Mesenchymal stem cell (in vitro differentiated cells and primary cell): ENCODE measurements at regions not wholly inside any gene's neighbourhood (a gene's known extent, or its start where the extent isn't known, plus 50 kb on each side); places are given as distances from the start of the nearest gene placed in this dataset.

ENCODE experiments used
- DNase-seq: peaks from one replicate; pipeline ENCODE4 v3.0.0-alpha.2; 2013
- H2AFZ ChIP-seq: one replicate; pipeline ENCODE4 v1.6.1; 2013; ENCODE audit warnings: low read depth, mild to moderate bottlenecking, control low read depth, inconsistent platforms, low read length, moderate library complexity
- H2AK5ac ChIP-seq: 2 replicates; pipeline ENCODE4 v1.6.1; 2013; ENCODE audit warnings: low read length, moderate library complexity, mild to moderate bottlenecking, inconsistent platforms; ENCODE audit not compliant: severe bottlenecking
- H2BK120ac ChIP-seq: one replicate; pipeline ENCODE4 v1.6.1; 2013; ENCODE audit warnings: low read depth, mild to moderate bottlenecking, inconsistent platforms, low read length, moderate library complexity
- H2BK12ac ChIP-seq, 2 experiments: one replicate each; pipeline ENCODE4 v1.6.1; 2013; ENCODE audit warnings: inconsistent platforms in 2 of 2, low read length in 2 of 2, mild to moderate bottlenecking in 2 of 2, moderate library complexity in 2 of 2, control low read depth in 1 of 2
- H2BK15ac ChIP-seq: one replicate; pipeline ENCODE4 v1.6.1; 2013; ENCODE audit warnings: mild to moderate bottlenecking, low read depth, inconsistent platforms; ENCODE audit not compliant: poor library complexity, severe bottlenecking
- H2BK5ac ChIP-seq: 2 replicates; pipeline ENCODE4 v1.6.1; 2013; ENCODE audit warnings: low read depth, mild to moderate bottlenecking, low read length, control low read depth, inconsistent platforms; ENCODE audit not compliant: poor library complexity, severe bottlenecking
- H3K14ac ChIP-seq, 2 experiments: one replicate each; pipeline ENCODE4 v1.6.1; 2013; ENCODE audit warnings: inconsistent platforms in 2 of 2, low read length in 2 of 2, control low read depth in 1 of 2, mild to moderate bottlenecking in 1 of 2, moderate library complexity in 1 of 2
- H3K18ac ChIP-seq, 2 experiments: one replicate each; pipeline ENCODE4 v1.6.1; 2013; ENCODE audit warnings: inconsistent platforms in 2 of 2, low read length in 2 of 2, control low read depth in 1 of 2, low read depth in 1 of 2, mild to moderate bottlenecking in 1 of 2
- H3K23ac ChIP-seq, 2 experiments: one replicate each; pipeline ENCODE4 v1.6.1; 2013; ENCODE audit warnings: inconsistent platforms in 2 of 2, low read length in 2 of 2, mild to moderate bottlenecking in 2 of 2, moderate library complexity in 2 of 2, control low read depth in 1 of 2
- H3K27ac ChIP-seq: 2 replicates; pipeline ENCODE4 v1.5.1; 2013; ENCODE audit warnings: mild to moderate bottlenecking, moderate library complexity, low read length, control low read depth, inconsistent platforms; ENCODE audit not compliant: poor library complexity, severe bottlenecking
- H3K27me3 ChIP-seq, 2 experiments: 2 replicates each; pipeline versions ENCODE4 v1.6.1 to v1.7.0; 2013; ENCODE audit warnings: low read length in 2 of 2, mild to moderate bottlenecking in 2 of 2, moderate library complexity in 2 of 2, control low read depth in 1 of 2, inconsistent platforms in 1 of 2; ENCODE audit not compliant: control insufficient read depth in 1 of 2, insufficient read depth in 1 of 2
- H3K36me3 ChIP-seq, 2 experiments: 2 replicates each; pipeline versions ENCODE4 v1.6.1 to v1.7.0; 2013; ENCODE audit warnings: low read length in 2 of 2, control low read depth in 1 of 2, inconsistent platforms in 1 of 2, low read depth in 1 of 2, mild to moderate bottlenecking in 1 of 2; ENCODE audit not compliant: insufficient read depth in 2 of 2, control insufficient read depth in 1 of 2
- H3K4ac ChIP-seq, 2 experiments: one replicate each; pipeline ENCODE4 v1.6.1; 2013; ENCODE audit warnings: inconsistent platforms in 2 of 2, low read length in 2 of 2, mild to moderate bottlenecking in 2 of 2, moderate library complexity in 2 of 2, control low read depth in 1 of 2, low read depth in 1 of 2
- H3K4me1 ChIP-seq: 2 replicates; pipeline ENCODE4 v1.6.1; 2013; ENCODE audit warnings: low read depth, low read length, control low read depth; ENCODE audit not compliant: control insufficient read depth, insufficient read depth
- H3K4me2 ChIP-seq: 2 replicates; pipeline ENCODE4 v1.6.1; 2013; ENCODE audit warnings: low read length, mild to moderate bottlenecking, inconsistent platforms; ENCODE audit not compliant: poor library complexity, severe bottlenecking
- H3K4me3 ChIP-seq, 2 experiments: 2 replicates each; pipeline versions ENCODE4 v1.5.1 to v1.7.0; 2013; ENCODE audit warnings: low read length in 2 of 2, mild to moderate bottlenecking in 2 of 2, control low read depth in 1 of 2, low read depth in 1 of 2; ENCODE audit not compliant: insufficient read depth in 1 of 2
- H3K79me1 ChIP-seq: replicated peaks from 2 replicates; pipeline ENCODE4 v1.6.1; 2013; ENCODE audit warnings: mild to moderate bottlenecking, control low read depth, low read length, inconsistent platforms; ENCODE audit not compliant: poor library complexity, severe bottlenecking
- H3K9ac ChIP-seq: 2 replicates; pipeline ENCODE4 v1.7.0; 2013; ENCODE audit warnings: mild to moderate bottlenecking, low read length, moderate library complexity
- H3K9me3 ChIP-seq: 2 replicates; pipeline ENCODE4 v1.7.0; 2013; ENCODE audit warnings: mild to moderate bottlenecking, low read length; ENCODE audit not compliant: control insufficient read depth
- H4K8ac ChIP-seq: one replicate; pipeline ENCODE4 v1.6.1; 2013; ENCODE audit warnings: inconsistent platforms, mild to moderate bottlenecking, low read length, moderate library complexity
- H4K91ac ChIP-seq: one replicate; pipeline ENCODE4 v1.6.1; 2013; ENCODE audit warnings: mild to moderate bottlenecking, low read length, inconsistent platforms
- WGBS: methylation state at CpG from one replicate; pipeline ENCODE4 v1.1.7; 2013; ENCODE audit warnings: mixed read lengths; 5-methylcytosine and 5-hydroxymethylcytosine counted together

- no peak overlapping the region for H4K91ac ChIP-seq
- H3K9ac ChIP-seq, result no peak overlapping the region
- no peak overlapping the region for H4K8ac ChIP-seq
- no peaks in the 10 kb centered on the region for H3K4me1 ChIP-seq
- H2BK12ac ChIP-seq, result no peak overlapping the region
- H2AFZ ChIP-seq, result no peak overlapping the region
- no peak for DNase-seq
- H3K27me3 ChIP-seq, result no peaks in the 10 kb centered on the region
- no peak overlapping the region for H2BK5ac ChIP-seq
- no peak overlapping the region for H3K18ac ChIP-seq
- no peaks in the 10 kb centered on the region for H3K79me1 ChIP-seq
- peaks cover 45% of the 10 kb centered on the region for H3K9me3 ChIP-seq
- 81% methylated on average over 2 of the region's 3 CpGs for WGBS
- no peak overlapping the region for H3K23ac ChIP-seq
- no peak overlapping the region for H3K4ac ChIP-seq
- no peak overlapping the region for H3K4me2 ChIP-seq
- H3K36me3 ChIP-seq, result no peaks in the 10 kb centered on the region
- H2AK5ac ChIP-seq, result no peak overlapping the region
- no peak overlapping the region for H3K27ac ChIP-seq
- H2BK15ac ChIP-seq, result no peak overlapping the region
- no peak overlapping the region for H3K14ac ChIP-seq
- no peak overlapping the region for H2BK120ac ChIP-seq
- no peak overlapping the region for H3K4me3 ChIP-seq
These were observed 496.8 kb upstream of the PCDH9 start for GRCh38 chr13:67726979-67727378.

DNA sequence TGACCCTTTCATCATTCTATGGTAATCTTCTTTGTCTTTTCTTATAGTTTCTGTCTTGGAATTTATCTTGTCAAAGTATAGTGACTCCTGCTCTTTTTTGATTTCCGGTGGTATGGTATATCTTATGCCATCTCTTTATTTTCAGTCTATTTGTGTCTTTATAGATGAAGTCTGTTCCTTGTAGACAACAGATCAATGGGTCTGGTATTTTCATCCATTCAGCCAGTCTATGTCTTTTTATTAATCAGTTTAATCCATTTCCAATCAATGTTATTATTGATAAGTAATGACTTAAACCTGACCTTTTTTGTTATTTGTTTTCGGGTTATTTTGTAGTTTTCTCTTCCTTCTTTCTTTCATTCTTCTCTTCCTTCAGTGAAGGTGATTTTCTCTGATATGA, 495.9 kb upstream of the PCDH9 start:
- Histone ChIP-seq H3K9ac (no peak overlapping the region), H2BK120ac (no peak overlapping the region), H3K36me3 (no peaks in the 10 kb centered on the region), H3K4me2 (no peak overlapping the region), H2BK15ac (no peak overlapping the region), H3K4ac (no peak overlapping the region), H2BK12ac (no peak overlapping the region), H3K79me1 (no peaks in the 10 kb centered on the region), H3K4me3 (no peak overlapping the region), H3K27me3 (no peaks in the 10 kb centered on the region), H2AFZ (no peak overlapping the region), H3K27ac (no peak overlapping the region), H3K4me1 (no peaks in the 10 kb centered on the region), H3K18ac (no peak overlapping the region), H4K91ac (no peak overlapping the region), H3K9me3 (peaks cover 45% of the 10 kb centered on the region), H2AK5ac (no peak overlapping the region), H4K8ac (no peak overlapping the region), H3K23ac (no peak overlapping the region), H2BK5ac (no peak overlapping the region), H3K14ac (no peak overlapping the region)
- WGBS, result 60% methylated on average over 1 of the region's 2 CpGs
- no peak for DNase-seq

GRCh38 chr13:67713571-67713970, 483.4 kb upstream of the PCDH9 start:
- Histone ChIP-seq H3K36me3 (no peaks in the 10 kb centered on the region), H2AFZ (no peak overlapping the region), H3K14ac (no peak overlapping the region), H3K9ac (no peak overlapping the region), H3K27ac (no peak overlapping the region), H3K4ac (no peak overlapping the region), H3K79me1 (no peaks in the 10 kb centered on the region), H3K23ac (no peak overlapping the region), H3K4me2 (no peak overlapping the region), H3K4me1 (no peaks in the 10 kb centered on the region), H2BK12ac (no peak overlapping the region), H2BK15ac (no peak overlapping the region), H2BK5ac (no peak overlapping the region), H4K91ac (no peak overlapping the region), H2AK5ac (no peak overlapping the region), H3K4me3 (no peak overlapping the region), H3K18ac (no peak overlapping the region), H3K27me3 (no peaks in the 10 kb centered on the region), H2BK120ac (no peak overlapping the region), H3K9me3 (peaks cover 12% of the 10 kb centered on the region), H4K8ac (no peak overlapping the region)
- DNase-seq, result no peak
- no CpG with 5 or more reads among the region's 1 CpG for WGBS

DNA sequence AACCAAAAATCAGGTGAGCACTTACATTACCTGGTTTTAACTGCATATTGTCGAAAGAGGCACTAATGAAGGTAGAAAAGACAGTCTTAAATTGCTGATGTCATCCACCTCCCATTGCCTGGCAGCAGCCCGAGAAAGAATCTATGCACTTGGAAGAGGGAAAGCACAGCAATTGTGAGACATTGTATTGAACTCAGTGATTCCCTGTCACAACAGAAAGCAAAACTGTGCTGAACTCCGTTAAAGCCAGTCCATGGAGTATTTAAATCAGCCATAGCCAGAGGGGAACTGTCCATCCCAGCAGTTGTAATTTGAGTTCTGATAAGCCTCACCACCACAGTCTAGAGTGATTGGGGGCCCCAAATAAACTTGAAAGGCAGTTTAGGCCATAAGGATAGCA, 466.6 kb upstream of the PCDH9 start:
- Histone ChIP-seq H4K91ac (no peak overlapping the region), H2BK120ac (no peak overlapping the region), H3K36me3 (no peaks in the 10 kb centered on the region), H3K4me3 (no peak overlapping the region), H3K23ac (no peak overlapping the region), H2BK12ac (no peak overlapping the region), H3K27me3 (no peaks in the 10 kb centered on the region), H3K79me1 (no peaks in the 10 kb centered on the region), H3K18ac (no peak overlapping the region), H3K27ac (no peak overlapping the region), H3K9me3 (peaks cover 8% of the 10 kb centered on the region), H3K4me2 (no peak overlapping the region), H2AK5ac (no peak overlapping the region), H2BK5ac (no peak overlapping the region), H2AFZ (no peak overlapping the region), H3K4ac (no peak overlapping the region), H3K9ac (no peak overlapping the region), H4K8ac (no peak overlapping the region), H2BK15ac (no peak overlapping the region), H3K14ac (no peak overlapping the region), H3K4me1 (no peaks in the 10 kb centered on the region)
- WGBS, result 80% methylated on average over 3 of the region's 3 CpGs
- DNase-seq, result no peak
